Osteoblast (primary cell): ENCODE measurements at regions not wholly inside any gene's neighbourhood (a gene's known extent, or its start where the extent isn't known, plus 50 kb on each side); places are given as distances from the start of the nearest gene placed in this dataset.

Experiments used
- DNase-seq: peaks from one replicate; pipeline ENCODE4 v3.0.0; 2011; ENCODE audit warnings: low spot score, mixed read lengths; ENCODE audit not compliant: insufficient read length; ENCODE audit errors: missing footprints
- H2AFZ ChIP-seq: 2 replicates; pipeline ENCODE4 v1.6.0; 2011; ENCODE audit warnings: mild to moderate bottlenecking, low read length
- H3K27ac ChIP-seq: 2 replicates; pipeline ENCODE4 v1.5.1; 2011; ENCODE audit warnings: mild to moderate bottlenecking, low read depth, low read length, moderate library complexity
- H3K27me3 ChIP-seq: 2 replicates; pipeline ENCODE4 v1.6.0; 2012; ENCODE audit warnings: mild to moderate bottlenecking, control low read depth, inconsistent platforms, low read length, moderate library complexity; ENCODE audit not compliant: insufficient read depth
- H3K36me3 ChIP-seq: 2 replicates; pipeline ENCODE4 v1.5.1; 2011; ENCODE audit warnings: mild to moderate bottlenecking, low read length, control low read depth, moderate library complexity; ENCODE audit not compliant: insufficient read depth
- H3K4me1 ChIP-seq: 2 replicates; pipeline ENCODE4 v1.5.1; 2011; ENCODE audit warnings: mild to moderate bottlenecking, low read length, control low read depth, moderate library complexity; ENCODE audit not compliant: insufficient read depth
- H3K4me2 ChIP-seq: 2 replicates; pipeline ENCODE4 v1.6.0; 2011; ENCODE audit warnings: mild to moderate bottlenecking, low read length; ENCODE audit not compliant: insufficient read depth
- H3K4me3 ChIP-seq: fragments of 200-600 bp; sonication (generic); 3 replicates; pipeline ENCODE4 v1.5.1; 2012; ENCODE audit warnings: mild to moderate bottlenecking, low read length, inconsistent platforms; ENCODE audit not compliant: insufficient read depth
- H3K79me2 ChIP-seq: 2 replicates; pipeline ENCODE4 v1.6.0; 2012; ENCODE audit warnings: mild to moderate bottlenecking, low read length, control low read depth, inconsistent platforms; ENCODE audit not compliant: insufficient read depth
- H3K9me3 ChIP-seq: 2 replicates; pipeline ENCODE4 v1.5.1; 2011; ENCODE audit warnings: low read depth, low read length, control low read depth
- H4K20me1 ChIP-seq: 2 replicates; pipeline ENCODE4 v1.6.0; 2012; ENCODE audit warnings: mild to moderate bottlenecking, low read length, control low read depth; ENCODE audit not compliant: insufficient read depth
- TF ChIP-seq, protein P1 (sequence below): IDR thresholded peaks from 2 replicates; pipeline ENCODE4 v1.5.1; 2011; ENCODE audit warnings: mild to moderate bottlenecking, low read depth, low read length, moderate library complexity; ENCODE audit errors: extremely low read depth

- no peaks in the 10 kb centered on the region for H3K27me3 ChIP-seq
These were observed 653.6 kb downstream of the REEP3 start for GRCh38 chr10:64174666-64175255.

DNA sequence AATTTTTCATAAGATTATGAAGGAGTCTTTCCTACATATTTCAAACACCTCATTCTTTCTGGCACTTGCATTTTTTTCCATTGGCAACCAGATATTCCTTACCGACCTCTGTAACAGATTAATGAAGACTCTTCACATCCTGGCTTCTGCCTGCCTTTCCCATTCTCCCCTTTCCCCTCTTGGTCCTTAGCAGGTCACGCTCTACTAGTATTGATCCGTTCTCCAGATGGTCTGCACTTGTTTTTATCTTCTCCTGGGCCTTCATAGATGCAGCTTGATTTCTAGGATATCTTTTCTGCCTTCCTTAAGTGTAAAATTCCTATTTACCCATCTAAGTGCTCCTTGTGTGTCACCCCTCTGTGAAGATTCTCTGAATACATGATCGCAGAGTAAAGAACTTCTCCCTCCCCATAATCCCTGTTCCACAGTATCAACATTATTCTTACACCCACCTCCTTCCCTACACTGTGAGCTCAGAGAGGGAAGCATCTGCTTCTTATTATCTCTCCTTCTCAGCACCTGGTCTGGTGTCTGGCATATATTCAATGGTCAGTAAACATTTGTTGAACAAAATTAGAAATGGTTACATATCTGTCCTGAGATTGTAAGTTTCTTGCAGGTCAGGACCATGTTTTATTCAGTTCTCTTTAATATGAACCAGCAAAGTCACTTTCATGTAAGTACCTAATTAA lies 654.2 kb downstream of the REEP3 start:
- Histone ChIP-seq H3K27ac (no peak overlapping the region), H4K20me1 (no peaks in the 10 kb centered on the region), H3K79me2 (no peaks in the 10 kb centered on the region), H3K36me3 (no peaks in the 10 kb centered on the region), H2AFZ (no peak overlapping the region), H3K4me1 (no peaks in the 10 kb centered on the region), H3K9me3 (peaks cover 3% of the 10 kb centered on the region), H3K4me2 (no peak overlapping the region), H3K4me3 (no peak overlapping the region), H3K27me3 (no peaks in the 10 kb centered on the region)
- TF ChIP-seq, protein P1, sequence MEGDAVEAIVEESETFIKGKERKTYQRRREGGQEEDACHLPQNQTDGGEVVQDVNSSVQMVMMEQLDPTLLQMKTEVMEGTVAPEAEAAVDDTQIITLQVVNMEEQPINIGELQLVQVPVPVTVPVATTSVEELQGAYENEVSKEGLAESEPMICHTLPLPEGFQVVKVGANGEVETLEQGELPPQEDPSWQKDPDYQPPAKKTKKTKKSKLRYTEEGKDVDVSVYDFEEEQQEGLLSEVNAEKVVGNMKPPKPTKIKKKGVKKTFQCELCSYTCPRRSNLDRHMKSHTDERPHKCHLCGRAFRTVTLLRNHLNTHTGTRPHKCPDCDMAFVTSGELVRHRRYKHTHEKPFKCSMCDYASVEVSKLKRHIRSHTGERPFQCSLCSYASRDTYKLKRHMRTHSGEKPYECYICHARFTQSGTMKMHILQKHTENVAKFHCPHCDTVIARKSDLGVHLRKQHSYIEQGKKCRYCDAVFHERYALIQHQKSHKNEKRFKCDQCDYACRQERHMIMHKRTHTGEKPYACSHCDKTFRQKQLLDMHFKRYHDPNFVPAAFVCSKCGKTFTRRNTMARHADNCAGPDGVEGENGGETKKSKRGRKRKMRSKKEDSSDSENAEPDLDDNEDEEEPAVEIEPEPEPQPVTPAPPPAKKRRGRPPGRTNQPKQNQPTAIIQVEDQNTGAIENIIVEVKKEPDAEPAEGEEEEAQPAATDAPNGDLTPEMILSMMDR = no peak
- no peak for DNase-seq

More at GRCh38 chr10:64174666-64175255, 653.6 kb downstream of the REEP3 start:
- Histone ChIP-seq H3K4me1 (no peaks in the 10 kb centered on the region), H3K27ac (no peak overlapping the region), H3K79me2 (no peaks in the 10 kb centered on the region), H4K20me1 (no peaks in the 10 kb centered on the region), H3K9me3 (peaks cover 2% of the 10 kb centered on the region), H2AFZ (no peak overlapping the region), H3K4me2 (no peak overlapping the region), H3K4me3 (no peak overlapping the region), H3K36me3 (no peaks in the 10 kb centered on the region)
- TF ChIP-seq, protein P1 = no peak
- DNase-seq = no peak

- Histone ChIP-seq H3K4me1 (no peaks in the 10 kb centered on the region), H3K9me3 (peaks cover 3% of the 10 kb centered on the region), H4K20me1 (no peaks in the 10 kb centered on the region), H3K4me2 (no peak overlapping the region), H3K4me3 (no peak overlapping the region), H3K36me3 (no peaks in the 10 kb centered on the region), H3K27me3 (no peaks in the 10 kb centered on the region), H2AFZ (no peak overlapping the region), H3K79me2 (no peaks in the 10 kb centered on the region), H3K27ac (no peak overlapping the region)
- TF ChIP-seq, protein P1 = no peak
- DNase-seq = no peak
These were observed 661.5 kb downstream of the REEP3 start for GRCh38 chr10:64182671-64183070.

DNA sequence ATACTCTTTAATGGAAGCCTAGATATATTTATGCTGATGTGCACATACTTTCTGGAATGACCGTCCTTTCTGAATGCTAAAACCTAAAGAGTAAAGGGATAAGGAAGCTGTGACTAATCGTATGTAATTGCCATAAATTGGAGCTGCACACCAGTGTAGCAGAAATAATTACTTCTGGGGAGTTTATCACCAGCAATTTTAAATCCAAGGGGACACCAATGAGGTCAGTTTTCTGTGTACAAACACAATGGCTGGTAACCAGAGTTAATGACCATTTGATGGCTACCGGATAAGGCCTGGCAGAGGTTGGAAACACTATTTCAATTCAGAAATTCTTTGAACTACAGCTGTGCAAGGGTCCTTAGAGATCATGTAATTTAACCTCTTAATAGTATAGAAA lies 670.1 kb downstream of the REEP3 start:
- H3K9me3 ChIP-seq = no peaks in the 10 kb centered on the region
- no peaks in the 10 kb centered on the region for H3K36me3 ChIP-seq
- H3K27me3 ChIP-seq = no peaks in the 10 kb centered on the region
- TF ChIP-seq, protein P1 = no peak
- no peak overlapping the region for H3K4me2 ChIP-seq
- H3K4me1 ChIP-seq = no peaks in the 10 kb centered on the region
- H3K27ac ChIP-seq = no peak overlapping the region
- DNase-seq = no peak
- no peak overlapping the region for H3K4me3 ChIP-seq
- H3K79me2 ChIP-seq = no peaks in the 10 kb centered on the region
- no peak overlapping the region for H2AFZ ChIP-seq
- no peaks in the 10 kb centered on the region for H4K20me1 ChIP-seq
